ENCODE measurements at regions not wholly inside any gene's neighbourhood (a gene's known extent, or its start where the extent isn't known, plus 50 kb on each side); places are given as distances from the start of the nearest gene placed in this dataset.

DNA sequence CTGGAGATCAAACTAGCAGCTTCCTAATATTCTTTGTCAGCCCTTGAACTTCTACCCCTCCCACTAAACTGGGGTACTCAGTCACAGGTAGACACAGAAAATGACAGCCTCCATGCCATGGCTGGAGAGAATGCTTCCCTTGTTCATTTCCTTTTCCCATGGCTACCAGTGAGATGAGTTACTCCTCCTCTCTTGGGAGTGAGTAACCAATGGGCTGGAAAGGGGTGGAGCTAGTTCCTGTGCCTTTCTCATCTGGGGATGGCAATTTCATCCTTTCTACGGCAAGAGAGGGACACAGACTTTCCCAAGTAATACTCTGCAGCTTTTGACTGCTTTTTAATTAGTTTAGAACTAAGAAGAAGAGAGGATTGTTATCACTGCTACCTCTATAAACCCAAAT lies 1045.6 kb upstream of the WWC1 start:
- TF ChIP-seq, protein P1, sequence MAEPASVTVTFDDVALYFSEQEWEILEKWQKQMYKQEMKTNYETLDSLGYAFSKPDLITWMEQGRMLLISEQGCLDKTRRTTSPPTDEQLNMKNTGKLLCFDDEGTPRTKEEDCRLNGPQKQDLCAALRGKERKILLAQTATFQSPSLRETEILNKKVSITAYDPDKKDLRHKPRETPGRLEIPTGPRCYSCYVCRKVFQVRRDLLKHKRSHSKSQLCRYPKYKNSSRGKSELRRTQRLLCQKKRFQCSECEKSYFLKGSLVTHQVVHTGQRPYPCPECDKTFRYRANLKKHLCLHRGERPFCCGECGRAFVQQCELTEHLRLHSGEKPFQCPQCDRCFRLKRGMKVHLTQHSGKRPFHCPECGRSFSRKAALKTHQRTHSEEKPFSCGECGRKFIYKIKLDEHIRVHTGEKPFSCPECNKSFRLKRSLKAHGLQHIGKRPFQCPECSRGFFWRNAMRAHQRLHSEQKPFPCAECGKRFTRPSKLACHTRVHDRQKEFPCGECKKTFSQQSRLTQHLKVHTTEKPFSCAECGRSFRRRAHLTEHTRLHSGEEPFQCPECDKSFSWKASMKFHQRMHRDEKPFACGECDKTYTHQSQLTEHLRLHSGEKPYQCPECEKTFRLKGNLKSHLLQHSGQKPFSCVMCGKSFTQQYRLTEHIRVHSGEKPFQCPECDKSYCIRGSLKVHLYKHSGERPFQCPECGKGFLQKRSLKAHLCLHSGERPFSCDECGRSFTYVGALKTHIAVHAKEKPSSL (CRISPR knock-in tag; conservative IDR thresholded peaks at IDR 0.05), result no peak
- TF ChIP-seq, protein P2, sequence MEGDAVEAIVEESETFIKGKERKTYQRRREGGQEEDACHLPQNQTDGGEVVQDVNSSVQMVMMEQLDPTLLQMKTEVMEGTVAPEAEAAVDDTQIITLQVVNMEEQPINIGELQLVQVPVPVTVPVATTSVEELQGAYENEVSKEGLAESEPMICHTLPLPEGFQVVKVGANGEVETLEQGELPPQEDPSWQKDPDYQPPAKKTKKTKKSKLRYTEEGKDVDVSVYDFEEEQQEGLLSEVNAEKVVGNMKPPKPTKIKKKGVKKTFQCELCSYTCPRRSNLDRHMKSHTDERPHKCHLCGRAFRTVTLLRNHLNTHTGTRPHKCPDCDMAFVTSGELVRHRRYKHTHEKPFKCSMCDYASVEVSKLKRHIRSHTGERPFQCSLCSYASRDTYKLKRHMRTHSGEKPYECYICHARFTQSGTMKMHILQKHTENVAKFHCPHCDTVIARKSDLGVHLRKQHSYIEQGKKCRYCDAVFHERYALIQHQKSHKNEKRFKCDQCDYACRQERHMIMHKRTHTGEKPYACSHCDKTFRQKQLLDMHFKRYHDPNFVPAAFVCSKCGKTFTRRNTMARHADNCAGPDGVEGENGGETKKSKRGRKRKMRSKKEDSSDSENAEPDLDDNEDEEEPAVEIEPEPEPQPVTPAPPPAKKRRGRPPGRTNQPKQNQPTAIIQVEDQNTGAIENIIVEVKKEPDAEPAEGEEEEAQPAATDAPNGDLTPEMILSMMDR (IDR thresholded peaks at IDR 0.05), result no peak
- TF ChIP-seq, protein P3, sequence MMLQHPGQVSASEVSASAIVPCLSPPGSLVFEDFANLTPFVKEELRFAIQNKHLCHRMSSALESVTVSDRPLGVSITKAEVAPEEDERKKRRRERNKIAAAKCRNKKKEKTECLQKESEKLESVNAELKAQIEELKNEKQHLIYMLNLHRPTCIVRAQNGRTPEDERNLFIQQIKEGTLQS (CRISPR knock-in tag; conservative IDR thresholded peaks at IDR 0.05), result no peak
- TF ChIP-seq, protein P4, sequence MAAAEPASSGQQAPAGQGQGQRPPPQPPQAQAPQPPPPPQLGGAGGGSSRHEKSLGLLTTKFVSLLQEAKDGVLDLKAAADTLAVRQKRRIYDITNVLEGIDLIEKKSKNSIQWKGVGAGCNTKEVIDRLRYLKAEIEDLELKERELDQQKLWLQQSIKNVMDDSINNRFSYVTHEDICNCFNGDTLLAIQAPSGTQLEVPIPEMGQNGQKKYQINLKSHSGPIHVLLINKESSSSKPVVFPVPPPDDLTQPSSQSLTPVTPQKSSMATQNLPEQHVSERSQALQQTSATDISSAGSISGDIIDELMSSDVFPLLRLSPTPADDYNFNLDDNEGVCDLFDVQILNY (CRISPR knock-in tag; IDR thresholded peaks at IDR 0.05), result no peak
- TF ChIP-seq, protein P5, sequence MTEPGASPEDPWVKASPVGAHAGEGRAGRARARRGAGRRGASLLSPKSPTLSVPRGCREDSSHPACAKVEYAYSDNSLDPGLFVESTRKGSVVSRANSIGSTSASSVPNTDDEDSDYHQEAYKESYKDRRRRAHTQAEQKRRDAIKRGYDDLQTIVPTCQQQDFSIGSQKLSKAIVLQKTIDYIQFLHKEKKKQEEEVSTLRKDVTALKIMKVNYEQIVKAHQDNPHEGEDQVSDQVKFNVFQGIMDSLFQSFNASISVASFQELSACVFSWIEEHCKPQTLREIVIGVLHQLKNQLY (CRISPR knock-in tag; IDR thresholded peaks at IDR 0.05), result no peak
- TF ChIP-seq, protein P6, sequence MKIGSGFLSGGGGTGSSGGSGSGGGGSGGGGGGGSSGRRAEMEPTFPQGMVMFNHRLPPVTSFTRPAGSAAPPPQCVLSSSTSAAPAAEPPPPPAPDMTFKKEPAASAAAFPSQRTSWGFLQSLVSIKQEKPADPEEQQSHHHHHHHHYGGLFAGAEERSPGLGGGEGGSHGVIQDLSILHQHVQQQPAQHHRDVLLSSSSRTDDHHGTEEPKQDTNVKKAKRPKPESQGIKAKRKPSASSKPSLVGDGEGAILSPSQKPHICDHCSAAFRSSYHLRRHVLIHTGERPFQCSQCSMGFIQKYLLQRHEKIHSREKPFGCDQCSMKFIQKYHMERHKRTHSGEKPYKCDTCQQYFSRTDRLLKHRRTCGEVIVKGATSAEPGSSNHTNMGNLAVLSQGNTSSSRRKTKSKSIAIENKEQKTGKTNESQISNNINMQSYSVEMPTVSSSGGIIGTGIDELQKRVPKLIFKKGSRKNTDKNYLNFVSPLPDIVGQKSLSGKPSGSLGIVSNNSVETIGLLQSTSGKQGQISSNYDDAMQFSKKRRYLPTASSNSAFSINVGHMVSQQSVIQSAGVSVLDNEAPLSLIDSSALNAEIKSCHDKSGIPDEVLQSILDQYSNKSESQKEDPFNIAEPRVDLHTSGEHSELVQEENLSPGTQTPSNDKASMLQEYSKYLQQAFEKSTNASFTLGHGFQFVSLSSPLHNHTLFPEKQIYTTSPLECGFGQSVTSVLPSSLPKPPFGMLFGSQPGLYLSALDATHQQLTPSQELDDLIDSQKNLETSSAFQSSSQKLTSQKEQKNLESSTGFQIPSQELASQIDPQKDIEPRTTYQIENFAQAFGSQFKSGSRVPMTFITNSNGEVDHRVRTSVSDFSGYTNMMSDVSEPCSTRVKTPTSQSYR (CRISPR knock-in tag; IDR thresholded peaks at IDR 0.05), result no peak
- TF ChIP-seq ZNF263 (CRISPR knock-in tag; IDR thresholded peaks at IDR 0.05; ENCODE audit: low read depth) (no peak), NFE2L1 (CRISPR knock-in tag; IDR thresholded peaks at IDR 0.05) (no peak), ZNF121 (CRISPR knock-in tag; IDR thresholded peaks at IDR 0.05) (no peak), SP1 (CRISPR knock-in tag; conservative IDR thresholded peaks at IDR 0.05) (no peak)
- TF ChIP-seq, protein P7, sequence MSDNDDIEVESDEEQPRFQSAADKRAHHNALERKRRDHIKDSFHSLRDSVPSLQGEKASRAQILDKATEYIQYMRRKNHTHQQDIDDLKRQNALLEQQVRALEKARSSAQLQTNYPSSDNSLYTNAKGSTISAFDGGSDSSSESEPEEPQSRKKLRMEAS (CRISPR knock-in tag; IDR thresholded peaks at IDR 0.05), result no peak
- TF ChIP-seq, protein P8, sequence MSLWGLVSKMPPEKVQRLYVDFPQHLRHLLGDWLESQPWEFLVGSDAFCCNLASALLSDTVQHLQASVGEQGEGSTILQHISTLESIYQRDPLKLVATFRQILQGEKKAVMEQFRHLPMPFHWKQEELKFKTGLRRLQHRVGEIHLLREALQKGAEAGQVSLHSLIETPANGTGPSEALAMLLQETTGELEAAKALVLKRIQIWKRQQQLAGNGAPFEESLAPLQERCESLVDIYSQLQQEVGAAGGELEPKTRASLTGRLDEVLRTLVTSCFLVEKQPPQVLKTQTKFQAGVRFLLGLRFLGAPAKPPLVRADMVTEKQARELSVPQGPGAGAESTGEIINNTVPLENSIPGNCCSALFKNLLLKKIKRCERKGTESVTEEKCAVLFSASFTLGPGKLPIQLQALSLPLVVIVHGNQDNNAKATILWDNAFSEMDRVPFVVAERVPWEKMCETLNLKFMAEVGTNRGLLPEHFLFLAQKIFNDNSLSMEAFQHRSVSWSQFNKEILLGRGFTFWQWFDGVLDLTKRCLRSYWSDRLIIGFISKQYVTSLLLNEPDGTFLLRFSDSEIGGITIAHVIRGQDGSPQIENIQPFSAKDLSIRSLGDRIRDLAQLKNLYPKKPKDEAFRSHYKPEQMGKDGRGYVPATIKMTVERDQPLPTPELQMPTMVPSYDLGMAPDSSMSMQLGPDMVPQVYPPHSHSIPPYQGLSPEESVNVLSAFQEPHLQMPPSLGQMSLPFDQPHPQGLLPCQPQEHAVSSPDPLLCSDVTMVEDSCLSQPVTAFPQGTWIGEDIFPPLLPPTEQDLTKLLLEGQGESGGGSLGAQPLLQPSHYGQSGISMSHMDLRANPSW (CRISPR knock-in tag; conservative IDR thresholded peaks at IDR 0.05; ENCODE audit: low read depth), result no peak
